ENCODE measurements at regions not wholly inside any gene's neighbourhood (a gene's known extent, or its start where the extent isn't known, plus 50 kb on each side); places are given as distances from the start of the nearest gene placed in this dataset.

DNA sequence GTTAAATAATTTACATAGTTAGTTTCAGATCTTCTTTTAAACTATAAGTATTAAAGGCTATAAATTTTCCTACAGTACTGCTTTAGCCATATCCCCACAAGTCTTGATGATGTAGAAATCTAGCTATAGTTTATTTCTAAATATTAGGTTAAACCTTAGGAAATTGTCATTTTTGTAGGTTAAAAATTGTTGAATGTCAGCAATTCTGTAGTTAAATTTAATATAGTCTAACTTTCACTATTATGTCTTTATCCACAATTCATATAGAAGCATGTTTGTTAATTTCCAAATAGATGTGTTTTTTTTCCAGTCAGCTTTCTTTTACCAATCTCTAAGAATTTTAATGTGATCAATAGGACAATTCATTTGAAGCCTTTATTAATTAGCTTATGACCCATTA is 199.7 kb downstream of the ETAA1 start (continued):
- TF ChIP-seq BCLAF1 (IDR thresholded peaks at IDR 0.05), result no peak
- no peak for TF ChIP-seq PAX5 (IDR thresholded peaks at IDR 0.05; ENCODE audit: borderline replicate concordance, low read depth, low read length)

- DNase-seq (ENCODE audit: low read depth, low spot score) (no peak), FAIRE-seq (no peak), ATAC-seq (no peak)
- ChIA-PET RAD21 (ENCODE audit: unreplicated experiment) (no interaction called here), POLR2A (no interaction called here), SMC1A (ENCODE audit: uncharacterized antibody, unreplicated experiment) (interaction anchor here (0.7 to 1.8 kb wide), 3 partner anchors 10 to 44 kb away, joined by 3 to 6 read pairs (median 3); no protein-coding TSS in a partner anchor), CTCF (interaction anchor here (0.7 kb wide), 1 partner anchor 542 kb away, joined by 4 read pairs; no protein-coding TSS in a partner anchor)
- H3K27me3 ChIP-seq (replicated peaks in 1 of 2; ENCODE audit: control insufficient read depth in 2 of 2, insufficient read depth in 2 of 2, low read length in 1 of 2), result no peaks in the 10 kb centered on the region
- H3K36me3 ChIP-seq (ENCODE audit: control insufficient read depth in 2 of 2, insufficient read depth in 2 of 2, low read length in 1 of 2), result no peaks in the 10 kb centered on the region
- BruUV-seq (replicated peaks), result no TSS peak
- in situ Hi-C loops (cut with MboI) (no loop called here), intact Hi-C loops (cut with micrococcal nuclease; ENCODE audit: unreplicated experiment) (no loop called here)
- H3K27ac ChIP-seq (ENCODE audit: control insufficient read depth, insufficient read depth), result no peak overlapping the region
- no peak for TF ChIP-seq PBX3 (IDR thresholded peaks at IDR 0.05; ENCODE audit: insufficient replicate concordance, low read depth, low read length)
- H3K9ac ChIP-seq (ENCODE audit: control insufficient read depth, insufficient read depth, low read length), result no peak overlapping the region
- no peak overlapping the region for H3K4me3 ChIP-seq
- no peak overlapping the region for H2AFZ ChIP-seq (ENCODE audit: control insufficient read depth, low read depth, low read length)
- no peak overlapping the region for H3K4me2 ChIP-seq (ENCODE audit: control insufficient read depth, insufficient read depth)
- no peaks in the 10 kb centered on the region for H3K79me2 ChIP-seq (ENCODE audit: control insufficient read depth, insufficient read depth, low read length)
- H3K4me1 ChIP-seq (ENCODE audit: control insufficient read depth, insufficient read depth, low read length), result no peaks in the 10 kb centered on the region
- H3K9me3 ChIP-seq (replicated peaks; ENCODE audit: control insufficient read depth, insufficient read depth, low read length), result no peaks in the 10 kb centered on the region
- H4K20me1 ChIP-seq (ENCODE audit: control insufficient read depth, insufficient read depth), result no peaks in the 10 kb centered on the region
Observed at GRCh38 chr2:67599561-67599960, 202.4 kb downstream of the ETAA1 start.

Data from GM12878 (cell line).